ENCODE measurements at regions not wholly inside any gene's neighbourhood (a gene's known extent, or its start where the extent isn't known, plus 50 kb on each side); places are given as distances from the start of the nearest gene placed in this dataset.
"Not testable (repeated sequence)": the region's sequence is repeated elsewhere in the genome, so short reads cannot be mapped to it uniquely, and the experiment has no call there.

- DNase-seq (ENCODE audit: low read depth, low spot score): no peak
Observed at GRCh38 chr7:96770758-96771157, 61.1 kb upstream of the SEM1 start.

GRCh38 chr7:96772139-96772694 lies 62.6 kb upstream of the SEM1 start:
- DNase-seq (ENCODE audit: low read depth, low spot score): no peak

- DNase-seq (ENCODE audit: low read depth, low spot score): no peak
Observed at GRCh38 chr7:96773483-96773882, 63.8 kb upstream of the SEM1 start.

- no peak for DNase-seq (ENCODE audit: low read depth, low spot score)
Observed at GRCh38 chr7:96774358-96774757, 64.7 kb upstream of the SEM1 start.

GRCh38 chr7:96775046-96775445 lies 65.4 kb upstream of the SEM1 start:
- DNase-seq (ENCODE audit: low read depth, low spot score): no peak

GRCh38 chr7:96778263-96778662 lies 68.6 kb upstream of the SEM1 start:
- no peak for DNase-seq (ENCODE audit: low read depth, low spot score)

- no peak for DNase-seq (ENCODE audit: low read depth, low spot score)
Observed at GRCh38 chr7:96781919-96782318, 72.3 kb upstream of the SEM1 start.

GRCh38 chr7:96782686-96783298 lies 73.1 kb upstream of the SEM1 start:
- DNase-seq (ENCODE audit: low read depth, low spot score): not testable (repeated sequence)

GRCh38 chr7:96784597-96784996 lies 75.0 kb upstream of the SEM1 start:
- DNase-seq (ENCODE audit: low read depth, low spot score): no peak

- DNase-seq (ENCODE audit: low read depth, low spot score): peak; percentile 3
Observed at GRCh38 chr7:96786261-96786997, 76.8 kb upstream of the SEM1 start.

- peak; percentile 15 for DNase-seq (ENCODE audit: low read depth, low spot score)
Observed at GRCh38 chr7:96786998-96787395, 77.4 kb upstream of the SEM1 start.

GRCh38 chr7:96789914-96790313 lies 80.3 kb upstream of the SEM1 start:
- DNase-seq (ENCODE audit: low read depth, low spot score): no peak

- DNase-seq (ENCODE audit: low read depth, low spot score): no peak
Observed at GRCh38 chr7:96792115-96792514, 82.5 kb upstream of the SEM1 start.

GRCh38 chr7:96794063-96794462 lies 84.4 kb upstream of the SEM1 start:
- DNase-seq (ENCODE audit: low read depth, low spot score): no peak

GRCh38 chr7:96800122-96800521 lies 90.5 kb upstream of the SEM1 start:
- no peak for DNase-seq (ENCODE audit: low read depth, low spot score)

- DNase-seq (ENCODE audit: low read depth, low spot score): no peak
Observed at GRCh38 chr7:96800824-96801223, 91.2 kb upstream of the SEM1 start.

- DNase-seq (ENCODE audit: low read depth, low spot score): no peak
Observed at GRCh38 chr7:96819111-96819700, 109.6 kb upstream of the SEM1 start.

GRCh38 chr7:96821131-96821530 lies 111.5 kb upstream of the SEM1 start:
- DNase-seq (ENCODE audit: low read depth, low spot score): not testable (repeated sequence)

GRCh38 chr7:96822824-96823223 lies 113.2 kb upstream of the SEM1 start:
- DNase-seq (ENCODE audit: low read depth, low spot score): no peak

GRCh38 chr7:96823274-96823673 lies 113.6 kb upstream of the SEM1 start:
- no peak for DNase-seq (ENCODE audit: low read depth, low spot score)

- no peak for DNase-seq (ENCODE audit: low read depth, low spot score)
Observed at GRCh38 chr7:96824686-96825085, 115.0 kb upstream of the SEM1 start.

- no peak for DNase-seq (ENCODE audit: low read depth, low spot score)
Observed at GRCh38 chr7:96825285-96825684, 115.6 kb upstream of the SEM1 start.

GRCh38 chr7:96826089-96826488 lies 116.4 kb upstream of the SEM1 start:
- no peak for DNase-seq (ENCODE audit: low read depth, low spot score)

All from iPS DF 19.7 (cell line).